ENCODE measurements at regions not wholly inside any gene's neighbourhood (a gene's known extent, or its start where the extent isn't known, plus 50 kb on each side); places are given as distances from the start of the nearest gene placed in this dataset.

GRCh38 chr4:17164666-17165065 lies 266.2 kb upstream of the LDB2 start (continued):
- no peak for TF ChIP-seq IRF3 (IDR thresholded peaks at IDR 0.05)
- TF ChIP-seq TCF12 (IDR thresholded peaks at IDR 0.05; ENCODE audit: low read depth, low read length): no peak

GRCh38 chr4:17163156-17163771 lies 264.8 kb upstream of the LDB2 start:
- intact Hi-C loops (cut with micrococcal nuclease; ENCODE audit: unreplicated experiment) (no loop called here), in situ Hi-C loops (cut with MboI) (no loop called here)
- no peak for FAIRE-seq
- POLR2A ChIA-PET: no interaction called here
- SMC1A ChIA-PET (ENCODE audit: uncharacterized antibody, unreplicated experiment): interaction anchor here (1.1 kb wide), 1 partner anchor 306 kb away, joined by 4 read pairs; no protein-coding TSS in a partner anchor
- DNase-seq (ENCODE audit: low read depth, low spot score): no peak
- Histone ChIP-seq H3K9ac (ENCODE audit: control insufficient read depth, insufficient read depth, low read length) (no peak overlapping the region), H3K4me1 (ENCODE audit: control insufficient read depth, insufficient read depth, low read length) (no peaks in the 10 kb centered on the region), H3K27ac (ENCODE audit: control insufficient read depth, insufficient read depth) (no peak overlapping the region), H3K79me2 (ENCODE audit: control insufficient read depth, insufficient read depth, low read length) (no peaks in the 10 kb centered on the region), H3K4me3 (no peak overlapping the region), H3K4me2 (ENCODE audit: control insufficient read depth, insufficient read depth) (no peak overlapping the region), H3K9me3 (replicated peaks; ENCODE audit: control insufficient read depth, insufficient read depth, low read length) (no peaks in the 10 kb centered on the region), H3K36me3 (ENCODE audit: control insufficient read depth in 2 of 2, insufficient read depth in 2 of 2, low read length in 1 of 2) (no peaks in the 10 kb centered on the region), H2AFZ (ENCODE audit: control insufficient read depth, low read depth, low read length) (no peak overlapping the region), H3K27me3 (replicated peaks in 1 of 2; ENCODE audit: control insufficient read depth in 2 of 2, insufficient read depth in 2 of 2, low read length in 1 of 2) (no peaks in the 10 kb centered on the region), H4K20me1 (ENCODE audit: control insufficient read depth, insufficient read depth) (no peaks in the 10 kb centered on the region)
- TF ChIP-seq RELA (IDR thresholded peaks at IDR 0.05; ENCODE audit: borderline replicate concordance, partially characterized antibody) (no peak), CREB1 (IDR thresholded peaks at IDR 0.05; ENCODE audit: low read depth) (no peak), NBN (IDR thresholded peaks at IDR 0.05) (no peak), SP1 (IDR thresholded peaks at IDR 0.05; ENCODE audit: low read depth, low read length) (no peak), POLR2AphosphoS5 (IDR thresholded peaks at IDR 0.05; ENCODE audit: low read length) (no peak), STAT3 (IDR thresholded peaks at IDR 0.05; ENCODE audit: low read depth, low read length) (no peak), EZH2 (IDR thresholded peaks at IDR 0.05; ENCODE audit: borderline replicate concordance, control insufficient read depth, low read depth, low read length) (no peak), BACH1 (IDR thresholded peaks at IDR 0.05; ENCODE audit: borderline replicate concordance) (no peak), ZBTB33 (IDR thresholded peaks at IDR 0.05) (no peak), SMC3 (IDR thresholded peaks at IDR 0.05; ENCODE audit: borderline replicate concordance, low read length) (no peak), NFIC (IDR thresholded peaks at IDR 0.05; ENCODE audit: low read depth, low read length) (no peak), CBX5 (IDR thresholded peaks at IDR 0.05; ENCODE audit: low read depth) (no peak), ASH2L (IDR thresholded peaks at IDR 0.05; ENCODE audit: borderline replicate concordance, low read depth) (no peak), PAX5 (IDR thresholded peaks at IDR 0.05; ENCODE audit: borderline replicate concordance, low read depth, low read length) (no peak), LARP7 (IDR thresholded peaks at IDR 0.05) (no peak), NFXL1 (IDR thresholded peaks at IDR 0.05; ENCODE audit: borderline replicate concordance) (no peak), SPI1 (IDR thresholded peaks at IDR 0.05; ENCODE audit: borderline replicate concordance, insufficient read depth, low read depth, low read length) (no peak), KAT2A (conservative IDR thresholded peaks at IDR 0.05; ENCODE audit: control insufficient read depth, low read depth, low read length) (no peak), PBX3 (IDR thresholded peaks at IDR 0.05; ENCODE audit: insufficient replicate concordance, low read depth, low read length) (no peak)
- WGBS (ENCODE audit: insufficient coverage, insufficient replicate concordance, low lambda C conversion rate, missing lambda C conversion rate): 0% methylated on average over 3 of the region's 3 CpGs
- no peak for ATAC-seq
- no TSS peak for BruUV-seq (replicated peaks)
- CTCF ChIA-PET: interaction anchor here (1.4 kb wide), 1 partner anchor 284 kb away, joined by 3 read pairs; no protein-coding TSS in a partner anchor
- RAD21 ChIA-PET (ENCODE audit: unreplicated experiment): no interaction called here
